ENCODE measurements at regions not wholly inside any gene's neighbourhood (a gene's known extent, or its start where the extent isn't known, plus 50 kb on each side); places are given as distances from the start of the nearest gene placed in this dataset.

DNA sequence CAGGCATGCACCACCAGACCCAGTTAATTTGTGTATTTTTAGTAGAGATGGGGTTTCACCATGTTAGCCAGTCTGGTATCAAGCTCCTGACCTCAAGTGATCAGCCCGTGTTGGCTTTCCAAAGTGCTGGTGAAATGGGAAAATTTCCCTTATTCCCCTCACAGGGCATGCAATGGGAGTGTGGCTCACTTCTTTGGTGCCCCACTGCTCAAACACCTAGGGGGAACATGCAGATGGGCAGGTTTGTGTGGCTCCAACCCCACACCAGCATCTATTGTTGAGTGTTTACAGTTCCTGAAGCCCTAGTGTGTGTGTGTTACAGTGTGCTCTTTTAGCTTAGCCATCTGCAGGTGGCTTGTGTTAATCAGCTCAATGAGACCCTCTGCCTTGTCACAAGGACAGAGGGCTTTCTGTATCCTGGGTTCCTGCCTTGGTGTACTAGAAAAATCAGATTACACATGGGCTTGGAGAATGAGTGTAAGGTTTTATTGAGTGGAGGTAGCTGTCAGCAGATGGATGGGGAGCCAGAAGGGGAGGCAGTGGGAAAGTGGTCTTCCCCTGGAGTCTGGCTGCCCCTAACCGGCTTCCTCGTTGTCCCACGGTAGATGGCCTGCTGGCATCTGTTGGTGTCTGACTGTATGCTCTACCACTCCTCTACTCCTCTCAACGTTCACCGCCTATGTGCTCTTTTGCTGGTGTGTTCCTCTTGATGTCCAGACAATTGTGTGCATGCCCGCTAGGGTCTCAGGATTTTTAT lies 248.1 kb upstream of the CBLB start:
- no peak overlapping the region for H3K27ac ChIP-seq (ENCODE audit: low read depth in 2 of 2, low read length in 1 of 2)
- POLR2A ChIA-PET: no interaction called here

More for the DNA sequence above, 248.1 kb upstream of the CBLB start:
- DNase-seq: no peak
- Histone ChIP-seq H3K36me3 (replicated peaks in 1 of 2; ENCODE audit: control insufficient read depth in 1 of 2, insufficient read depth in 2 of 2, low read length in 1 of 2) (no peaks in the 10 kb centered on the region), H3K79me2 (ENCODE audit: insufficient read depth) (no peaks in the 10 kb centered on the region), H3K9ac (no peak overlapping the region), H3F3A (replicated peaks; ENCODE audit: insufficient read depth) (peaks cover 12% of the 10 kb centered on the region), H3K4me3 (ENCODE audit: low read depth in 2 of 2, low read length in 1 of 2) (no peak overlapping the region), H4K20me1 (ENCODE audit: insufficient read depth) (no peaks in the 10 kb centered on the region), H3K4me1 (ENCODE audit: control insufficient read depth in 1 of 2, insufficient read depth in 2 of 2, low read depth in 1 of 2, low read length in 1 of 2) (no peaks in the 10 kb centered on the region; a peak in 1 of 4 replicates), H3K4me2 (no peak overlapping the region), H2AFZ (ENCODE audit: low read depth) (no peak overlapping the region), H3K9me3 (no peaks in the 10 kb centered on the region), H3K9me2 (no peaks in the 10 kb centered on the region), H3K27me3 (ENCODE audit: insufficient read depth) (no peaks in the 10 kb centered on the region)
- CTCF ChIA-PET: no interaction called here
- TF ChIP-seq, protein P1, sequence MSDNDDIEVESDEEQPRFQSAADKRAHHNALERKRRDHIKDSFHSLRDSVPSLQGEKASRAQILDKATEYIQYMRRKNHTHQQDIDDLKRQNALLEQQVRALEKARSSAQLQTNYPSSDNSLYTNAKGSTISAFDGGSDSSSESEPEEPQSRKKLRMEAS (IDR thresholded peaks at IDR 0.05; ENCODE audit: low read depth): no peak
- no peak for TF ChIP-seq TAF1 (IDR thresholded peaks at IDR 0.05; ENCODE audit: borderline replicate concordance, low read depth, low read length)
- TF ChIP-seq, protein P2, sequence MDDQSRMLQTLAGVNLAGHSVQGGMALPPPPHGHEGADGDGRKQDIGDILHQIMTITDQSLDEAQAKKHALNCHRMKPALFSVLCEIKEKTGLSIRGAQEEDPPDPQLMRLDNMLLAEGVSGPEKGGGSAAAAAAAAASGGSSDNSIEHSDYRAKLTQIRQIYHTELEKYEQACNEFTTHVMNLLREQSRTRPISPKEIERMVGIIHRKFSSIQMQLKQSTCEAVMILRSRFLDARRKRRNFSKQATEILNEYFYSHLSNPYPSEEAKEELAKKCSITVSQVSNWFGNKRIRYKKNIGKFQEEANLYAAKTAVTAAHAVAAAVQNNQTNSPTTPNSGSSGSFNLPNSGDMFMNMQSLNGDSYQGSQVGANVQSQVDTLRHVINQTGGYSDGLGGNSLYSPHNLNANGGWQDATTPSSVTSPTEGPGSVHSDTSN (IDR thresholded peaks at IDR 0.05): no peak
- no peak for TF ChIP-seq RXRA (IDR thresholded peaks at IDR 0.05; ENCODE audit: borderline replicate concordance, low read depth)
- TF ChIP-seq, protein P3, sequence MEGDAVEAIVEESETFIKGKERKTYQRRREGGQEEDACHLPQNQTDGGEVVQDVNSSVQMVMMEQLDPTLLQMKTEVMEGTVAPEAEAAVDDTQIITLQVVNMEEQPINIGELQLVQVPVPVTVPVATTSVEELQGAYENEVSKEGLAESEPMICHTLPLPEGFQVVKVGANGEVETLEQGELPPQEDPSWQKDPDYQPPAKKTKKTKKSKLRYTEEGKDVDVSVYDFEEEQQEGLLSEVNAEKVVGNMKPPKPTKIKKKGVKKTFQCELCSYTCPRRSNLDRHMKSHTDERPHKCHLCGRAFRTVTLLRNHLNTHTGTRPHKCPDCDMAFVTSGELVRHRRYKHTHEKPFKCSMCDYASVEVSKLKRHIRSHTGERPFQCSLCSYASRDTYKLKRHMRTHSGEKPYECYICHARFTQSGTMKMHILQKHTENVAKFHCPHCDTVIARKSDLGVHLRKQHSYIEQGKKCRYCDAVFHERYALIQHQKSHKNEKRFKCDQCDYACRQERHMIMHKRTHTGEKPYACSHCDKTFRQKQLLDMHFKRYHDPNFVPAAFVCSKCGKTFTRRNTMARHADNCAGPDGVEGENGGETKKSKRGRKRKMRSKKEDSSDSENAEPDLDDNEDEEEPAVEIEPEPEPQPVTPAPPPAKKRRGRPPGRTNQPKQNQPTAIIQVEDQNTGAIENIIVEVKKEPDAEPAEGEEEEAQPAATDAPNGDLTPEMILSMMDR (IDR thresholded peaks at IDR 0.05): no peak
- no peak for TF ChIP-seq SIN3A (IDR thresholded peaks at IDR 0.05; ENCODE audit: borderline replicate concordance, low read depth, low read length)
- no peak for TF ChIP-seq TCF12 (IDR thresholded peaks at IDR 0.05)
- TF ChIP-seq ELF1 (IDR thresholded peaks at IDR 0.05): no peak
- TF ChIP-seq YY1 (IDR thresholded peaks at IDR 0.05; ENCODE audit: low read depth): no peak
- TF ChIP-seq, protein P4, sequence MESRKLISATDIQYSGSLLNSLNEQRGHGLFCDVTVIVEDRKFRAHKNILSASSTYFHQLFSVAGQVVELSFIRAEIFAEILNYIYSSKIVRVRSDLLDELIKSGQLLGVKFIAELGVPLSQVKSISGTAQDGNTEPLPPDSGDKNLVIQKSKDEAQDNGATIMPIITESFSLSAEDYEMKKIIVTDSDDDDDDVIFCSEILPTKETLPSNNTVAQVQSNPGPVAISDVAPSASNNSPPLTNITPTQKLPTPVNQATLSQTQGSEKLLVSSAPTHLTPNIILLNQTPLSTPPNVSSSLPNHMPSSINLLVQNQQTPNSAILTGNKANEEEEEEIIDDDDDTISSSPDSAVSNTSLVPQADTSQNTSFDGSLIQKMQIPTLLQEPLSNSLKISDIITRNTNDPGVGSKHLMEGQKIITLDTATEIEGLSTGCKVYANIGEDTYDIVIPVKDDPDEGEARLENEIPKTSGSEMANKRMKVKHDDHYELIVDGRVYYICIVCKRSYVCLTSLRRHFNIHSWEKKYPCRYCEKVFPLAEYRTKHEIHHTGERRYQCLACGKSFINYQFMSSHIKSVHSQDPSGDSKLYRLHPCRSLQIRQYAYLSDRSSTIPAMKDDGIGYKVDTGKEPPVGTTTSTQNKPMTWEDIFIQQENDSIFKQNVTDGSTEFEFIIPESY (IDR thresholded peaks at IDR 0.05; ENCODE audit: borderline replicate concordance, low read depth): no peak
- no peak for TF ChIP-seq TEAD4 (IDR thresholded peaks at IDR 0.05; ENCODE audit: borderline replicate concordance, insufficient read depth)
- TF ChIP-seq MXI1 (IDR thresholded peaks at IDR 0.05; ENCODE audit: low read depth, low read length): no peak
- no peak for TF ChIP-seq RFX5 (IDR thresholded peaks at IDR 0.05; ENCODE audit: low read length)
- no peak for TF ChIP-seq EZH2phosphoT487 (IDR thresholded peaks at IDR 0.05; ENCODE audit: borderline replicate concordance, low read depth)
- no peak for TF ChIP-seq GABPA (IDR thresholded peaks at IDR 0.05; ENCODE audit: low read depth)
- TF ChIP-seq, protein P5, sequence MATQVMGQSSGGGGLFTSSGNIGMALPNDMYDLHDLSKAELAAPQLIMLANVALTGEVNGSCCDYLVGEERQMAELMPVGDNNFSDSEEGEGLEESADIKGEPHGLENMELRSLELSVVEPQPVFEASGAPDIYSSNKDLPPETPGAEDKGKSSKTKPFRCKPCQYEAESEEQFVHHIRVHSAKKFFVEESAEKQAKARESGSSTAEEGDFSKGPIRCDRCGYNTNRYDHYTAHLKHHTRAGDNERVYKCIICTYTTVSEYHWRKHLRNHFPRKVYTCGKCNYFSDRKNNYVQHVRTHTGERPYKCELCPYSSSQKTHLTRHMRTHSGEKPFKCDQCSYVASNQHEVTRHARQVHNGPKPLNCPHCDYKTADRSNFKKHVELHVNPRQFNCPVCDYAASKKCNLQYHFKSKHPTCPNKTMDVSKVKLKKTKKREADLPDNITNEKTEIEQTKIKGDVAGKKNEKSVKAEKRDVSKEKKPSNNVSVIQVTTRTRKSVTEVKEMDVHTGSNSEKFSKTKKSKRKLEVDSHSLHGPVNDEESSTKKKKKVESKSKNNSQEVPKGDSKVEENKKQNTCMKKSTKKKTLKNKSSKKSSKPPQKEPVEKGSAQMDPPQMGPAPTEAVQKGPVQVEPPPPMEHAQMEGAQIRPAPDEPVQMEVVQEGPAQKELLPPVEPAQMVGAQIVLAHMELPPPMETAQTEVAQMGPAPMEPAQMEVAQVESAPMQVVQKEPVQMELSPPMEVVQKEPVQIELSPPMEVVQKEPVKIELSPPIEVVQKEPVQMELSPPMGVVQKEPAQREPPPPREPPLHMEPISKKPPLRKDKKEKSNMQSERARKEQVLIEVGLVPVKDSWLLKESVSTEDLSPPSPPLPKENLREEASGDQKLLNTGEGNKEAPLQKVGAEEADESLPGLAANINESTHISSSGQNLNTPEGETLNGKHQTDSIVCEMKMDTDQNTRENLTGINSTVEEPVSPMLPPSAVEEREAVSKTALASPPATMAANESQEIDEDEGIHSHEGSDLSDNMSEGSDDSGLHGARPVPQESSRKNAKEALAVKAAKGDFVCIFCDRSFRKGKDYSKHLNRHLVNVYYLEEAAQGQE (IDR thresholded peaks at IDR 0.05; ENCODE audit: low read depth, low read length): no peak
- no peak for TF ChIP-seq FOSL2 (IDR thresholded peaks at IDR 0.05; ENCODE audit: borderline replicate concordance, low read depth)
- 94% methylated on average over 7 of the region's 7 CpGs for WGBS (ENCODE audit: low lambda C conversion rate)

Data from SK-N-SH (cell line).